GM21529 (cell line): ENCODE measurements at regions not wholly inside any gene's neighbourhood (a gene's known extent, or its start where the extent isn't known, plus 50 kb on each side); places are given as distances from the start of the nearest gene placed in this dataset.

Experiments used
- ATAC-seq: cut with Tn5 transposase; IDR thresholded peaks from one replicate; pipeline ENCODE4 v1.9.1; 2021; ENCODE audit not compliant: unreplicated experiment

GRCh38 chr2:212873256-212873655 is 278.2 kb downstream of the IKZF2 start:
- no peak for ATAC-seq

GRCh38 chr2:212871597-212871996 is 279.8 kb downstream of the IKZF2 start:
- ATAC-seq: no peak

DNA sequence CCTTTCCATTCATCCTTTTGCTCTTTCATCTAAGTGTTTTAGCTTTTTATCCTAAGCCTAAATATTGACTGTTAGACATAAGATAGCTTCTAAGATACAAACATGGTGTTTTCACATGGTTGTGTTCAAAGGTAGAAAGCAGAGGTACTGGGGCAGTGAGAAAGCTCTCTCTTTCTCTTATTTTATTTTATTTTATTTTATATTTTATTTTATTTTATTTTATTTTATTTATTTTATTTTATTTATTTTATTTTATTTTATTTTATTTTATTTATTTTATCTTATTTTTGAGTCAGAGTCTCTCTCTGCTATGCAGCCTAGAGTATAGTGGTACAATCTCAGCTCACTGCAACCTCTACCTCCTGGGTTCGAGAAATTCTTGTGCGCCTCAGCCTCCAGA is 287.2 kb downstream of the IKZF2 start:
- ATAC-seq: no peak

DNA sequence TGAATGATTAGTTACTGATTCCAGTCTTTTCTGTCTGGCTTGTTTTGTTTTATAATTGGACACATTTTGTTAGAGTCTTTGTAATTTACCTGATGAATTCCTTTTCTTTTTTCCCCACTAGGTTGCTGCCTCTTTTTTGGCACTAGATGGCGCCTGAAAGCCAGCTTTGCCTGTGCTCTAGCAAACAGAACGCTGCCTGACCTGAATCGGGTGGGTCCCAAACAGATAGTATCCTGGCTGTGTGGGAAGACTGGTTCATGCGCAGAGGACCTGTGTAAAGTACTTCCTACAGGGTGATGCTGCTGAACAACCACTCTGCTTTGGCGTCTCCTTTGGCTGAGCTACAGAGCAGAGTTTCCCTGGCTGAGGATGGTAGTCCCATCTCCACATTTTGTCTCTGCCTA is 288.2 kb downstream of the IKZF2 start:
- peak; percentile 72 for ATAC-seq

DNA sequence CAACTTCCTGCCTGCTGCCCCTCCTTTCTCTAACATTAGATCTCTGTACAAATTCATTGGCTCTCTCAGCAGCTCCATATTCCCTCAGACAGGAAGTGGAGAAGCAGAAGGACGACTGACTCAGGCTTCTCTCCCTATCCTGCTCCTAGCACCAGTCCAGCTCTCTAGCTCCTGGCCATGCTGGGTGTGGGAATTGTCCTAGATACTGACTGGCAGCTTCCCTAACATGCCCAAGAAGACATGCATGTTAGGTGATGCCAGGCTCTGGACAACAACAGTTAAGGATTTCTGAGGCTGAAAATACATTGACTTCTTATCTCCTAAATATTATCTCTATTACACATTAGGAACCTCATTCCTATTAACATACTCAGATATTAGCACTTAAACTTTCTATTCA is 292.9 kb downstream of the IKZF2 start:
- ATAC-seq: no peak

DNA sequence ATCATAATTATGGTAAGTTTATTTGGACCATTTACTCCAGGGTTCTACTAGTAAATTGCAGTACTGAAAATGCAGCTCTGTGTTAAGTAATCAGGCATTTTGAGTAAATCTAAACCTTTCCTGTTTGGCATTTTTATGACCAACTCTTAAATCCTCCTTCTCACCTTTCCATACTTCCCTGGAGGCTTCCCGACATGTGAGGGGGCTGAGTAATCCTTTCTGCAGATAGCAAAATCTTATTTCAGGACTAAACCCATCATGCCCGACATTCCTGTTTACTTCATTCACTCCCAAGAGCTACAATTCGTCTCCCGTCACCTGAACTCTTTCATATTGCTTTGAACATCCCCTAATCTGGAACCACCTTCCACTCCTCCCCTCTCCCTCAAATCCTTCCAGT is 296.6 kb downstream of the IKZF2 start:
- no peak for ATAC-seq

- ATAC-seq: no peak
Observed at GRCh38 chr2:212854116-212854515, 297.3 kb downstream of the IKZF2 start.

GRCh38 chr2:212845941-212846340 is 305.5 kb downstream of the IKZF2 start:
- ATAC-seq: no peak

GRCh38 chr2:212843409-212844199 is 305.0 kb upstream of the ERBB4 start:
- no peak for ATAC-seq

DNA sequence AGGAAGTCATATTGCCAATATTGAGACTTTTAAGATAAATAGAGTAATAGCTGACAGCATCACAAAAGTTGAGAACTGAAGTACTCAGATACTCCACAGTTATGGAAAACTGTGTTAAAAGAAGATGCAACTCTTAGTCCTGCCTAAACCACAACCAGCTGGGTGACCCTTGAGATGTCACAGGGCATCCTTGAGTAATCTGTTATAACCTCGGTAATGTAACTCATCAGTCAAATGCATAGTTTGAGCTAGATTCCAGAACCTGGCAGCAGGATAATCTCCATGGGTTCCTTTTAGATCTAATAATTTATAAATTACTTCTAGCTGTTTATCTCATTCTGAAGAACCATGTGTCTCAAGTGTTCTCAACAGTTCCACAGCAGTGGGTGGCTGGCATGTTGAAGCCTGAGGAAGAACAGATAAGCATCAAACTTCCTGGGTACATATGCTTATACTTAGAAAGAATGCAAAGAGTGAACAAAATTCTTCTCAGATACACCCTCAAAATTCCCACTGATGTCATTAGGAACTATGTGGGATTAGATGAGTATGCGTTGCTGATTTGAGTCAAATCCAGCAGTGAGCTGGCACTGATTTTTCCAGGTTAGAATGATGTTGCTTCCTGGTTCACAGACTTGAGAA is 304.1 kb upstream of the ERBB4 start:
- ATAC-seq: no peak

DNA sequence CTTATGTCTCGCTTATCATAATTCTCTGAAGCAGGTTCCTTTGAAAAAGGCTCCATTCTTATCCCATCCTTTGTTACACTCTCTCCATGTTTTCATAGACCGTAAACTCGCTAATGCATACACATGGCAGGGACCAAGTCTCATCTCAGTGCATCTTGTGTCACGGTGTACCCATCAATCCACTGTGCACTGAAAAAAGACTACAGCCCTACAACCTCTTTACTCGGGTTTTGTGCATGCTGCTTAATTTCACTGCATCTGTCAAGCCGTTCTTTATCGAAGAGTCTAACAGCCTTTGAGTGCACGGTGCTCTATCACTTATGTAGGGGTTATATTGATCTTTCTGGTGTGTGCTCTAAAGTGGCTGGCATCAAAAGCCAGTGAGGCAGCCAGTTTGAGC is 302.9 kb upstream of the ERBB4 start:
- no peak for ATAC-seq

DNA sequence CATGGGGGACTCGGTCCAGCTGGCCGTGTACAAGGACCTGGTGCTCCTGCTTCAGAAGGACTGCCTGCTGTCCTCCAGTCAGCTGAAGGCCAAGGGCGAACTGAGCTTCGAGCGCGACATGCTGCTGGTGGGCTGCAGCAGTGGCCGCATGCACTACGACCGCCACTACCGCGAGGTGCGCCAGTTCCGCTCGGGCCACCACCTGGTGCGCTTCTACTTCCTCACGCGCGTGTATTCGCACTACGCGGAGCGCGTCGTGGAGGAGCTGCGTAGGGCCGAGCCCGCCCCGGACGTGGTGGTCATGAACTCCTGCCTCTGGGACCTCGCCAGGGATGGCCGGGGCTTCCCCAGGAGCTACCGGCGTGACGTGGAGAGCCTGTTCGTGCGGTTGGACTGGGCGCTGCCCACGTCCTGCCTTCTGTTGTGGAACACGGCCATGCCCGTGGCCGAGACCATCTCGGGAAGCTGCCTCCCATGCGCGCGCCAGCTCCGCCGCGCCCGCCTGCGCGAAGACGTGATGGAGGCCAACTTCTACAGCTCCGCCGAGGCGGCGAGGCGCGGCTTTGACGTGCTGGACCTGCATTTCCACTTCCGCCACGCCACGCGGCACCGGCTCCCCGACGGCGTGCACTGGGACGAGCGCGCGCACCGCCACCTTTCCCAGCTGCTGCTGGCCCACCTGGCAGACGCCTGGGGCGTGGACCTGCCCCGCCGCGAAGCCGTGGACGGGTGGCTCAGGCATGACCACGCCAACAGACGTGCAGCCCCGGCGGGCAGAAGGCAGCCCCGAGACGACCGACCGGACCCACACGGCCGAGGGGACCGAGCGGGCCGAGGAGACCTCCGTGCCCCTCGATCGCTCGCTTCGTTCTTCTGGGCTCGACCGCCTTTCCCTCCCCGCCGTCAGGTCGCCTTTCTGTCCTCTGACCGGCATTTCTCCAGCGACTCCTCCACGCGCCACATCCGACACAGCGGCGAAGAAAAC is 293.9 kb upstream of the ERBB4 start:
- no peak for ATAC-seq

DNA sequence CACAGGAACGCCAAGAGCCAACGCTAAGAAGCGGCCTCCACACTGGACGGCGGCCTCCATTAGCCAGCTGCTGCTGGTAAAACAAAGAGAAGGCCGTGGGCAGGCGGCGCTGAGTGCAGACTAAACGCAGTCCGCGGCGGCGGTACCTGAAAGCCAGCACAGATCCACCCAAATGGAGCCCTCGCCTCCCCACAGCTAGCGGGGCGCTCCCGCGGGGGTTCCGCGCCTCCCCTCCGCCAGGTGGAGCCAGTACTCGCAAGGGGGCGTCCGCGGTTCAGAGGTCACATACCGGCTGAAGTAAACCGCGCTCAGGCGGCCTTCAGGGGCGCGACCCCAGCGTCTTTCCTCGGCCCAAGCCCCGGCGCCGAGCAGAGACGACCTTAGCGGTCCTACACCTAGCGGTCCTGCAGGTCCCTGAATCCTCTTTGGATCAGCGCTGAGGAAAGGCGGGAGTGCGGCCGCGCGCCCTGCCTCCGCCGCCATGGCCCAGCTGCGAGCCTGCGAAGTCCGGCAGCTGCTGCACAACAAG is 293.1 kb upstream of the ERBB4 start:
- ATAC-seq: no peak

GRCh38 chr2:212816267-212816666 is 277.7 kb upstream of the ERBB4 start:
- no peak for ATAC-seq

GRCh38 chr2:212815453-212815852 is 276.9 kb upstream of the ERBB4 start:
- ATAC-seq: no peak

DNA sequence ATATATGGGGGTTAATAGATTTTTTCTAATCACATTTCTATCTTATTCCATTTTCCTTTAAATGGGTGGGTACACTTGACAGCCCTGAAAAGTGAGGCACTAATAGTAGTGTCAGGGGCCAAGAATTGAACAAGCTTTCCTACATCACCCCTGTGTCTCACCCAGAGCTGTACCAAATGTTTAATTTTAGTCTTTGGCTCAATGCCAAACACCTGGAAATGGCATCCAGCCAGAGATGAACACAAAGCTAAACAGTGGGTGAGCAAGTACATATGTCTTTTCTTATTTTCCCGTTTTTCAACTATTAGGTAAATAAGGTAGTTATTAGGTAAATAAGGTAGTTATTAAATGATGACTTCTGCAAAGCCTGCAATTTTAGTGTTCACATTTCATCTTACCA is 276.3 kb upstream of the ERBB4 start:
- no peak for ATAC-seq

GRCh38 chr2:212811921-212812320 is 273.3 kb upstream of the ERBB4 start:
- ATAC-seq: no peak

DNA sequence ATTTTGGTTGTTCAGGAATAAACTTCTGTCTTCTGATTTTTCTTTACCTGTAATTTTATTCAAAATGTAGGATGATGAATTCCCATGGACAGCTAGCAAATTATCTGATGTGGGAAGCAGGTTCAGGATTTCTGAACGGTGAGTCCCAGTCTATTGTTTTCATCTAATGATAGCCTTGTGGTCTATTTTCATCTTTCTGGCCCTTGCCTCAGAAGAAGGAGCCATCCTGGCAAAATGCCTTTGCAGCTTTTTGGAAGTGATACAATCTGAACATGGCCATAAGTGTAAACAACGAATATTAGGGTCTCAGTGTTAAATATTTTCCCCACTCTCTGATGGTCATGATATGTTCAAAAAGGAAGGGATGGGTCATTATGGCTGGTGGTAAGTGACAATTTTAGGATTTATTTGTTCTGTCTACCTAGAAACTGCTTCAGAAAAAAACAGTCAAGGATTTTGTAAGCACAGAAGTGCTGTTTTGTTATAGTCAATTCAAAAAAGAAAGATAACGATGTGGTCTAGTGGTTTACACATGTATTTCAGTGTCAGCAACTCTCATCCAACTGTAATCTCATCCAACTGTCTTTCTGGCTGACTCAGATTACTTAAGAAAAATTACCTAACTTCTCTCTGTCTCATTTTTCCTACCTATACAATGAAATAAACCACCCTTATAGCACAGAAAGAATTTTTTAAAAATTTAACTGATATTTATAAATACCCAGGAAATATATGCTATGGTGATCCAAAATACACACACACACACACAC is 272.6 kb upstream of the ERBB4 start:
- ATAC-seq: no peak

- no peak for ATAC-seq
Observed at GRCh38 chr2:212797484-212798205, 259.0 kb upstream of the ERBB4 start.

DNA sequence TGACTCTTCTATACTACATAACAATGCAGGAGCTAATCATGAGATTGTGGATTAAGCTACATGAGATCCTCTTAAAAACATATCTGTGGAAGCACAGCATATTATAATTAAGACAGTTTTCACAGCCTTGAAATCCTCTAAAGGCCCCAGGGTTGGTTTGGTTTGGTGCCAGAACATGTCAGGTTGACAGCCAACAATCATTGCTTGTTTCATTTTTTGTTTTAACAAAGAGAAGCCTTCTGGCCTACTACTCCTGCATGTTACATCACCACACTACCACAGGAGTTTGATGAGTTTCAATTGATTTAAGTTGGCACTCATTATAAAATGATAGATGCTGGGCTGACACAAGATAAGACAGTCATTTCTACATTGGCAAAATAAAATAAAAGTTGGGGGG is 255.9 kb upstream of the ERBB4 start:
- no peak for ATAC-seq
